Inflammatory macrophage (primary cell): ENCODE measurements at regions not wholly inside any gene's neighbourhood (a gene's known extent, or its start where the extent isn't known, plus 50 kb on each side); places are given as distances from the start of the nearest gene placed in this dataset.
A peak's percentile ranks its signal among the peaks of the same experiment; 100 is the strongest.
"Not testable (repeated sequence)": the region's sequence is repeated elsewhere in the genome, so short reads cannot be mapped to it uniquely, and the experiment has no call there.

Experiments
- DNase-seq, 2 donors: peaks; one replicate each; pipeline ENCODE4 v3.0.0-alpha.2; 2020 to 2022

- DNase-seq: no peak
Measured at GRCh38 chr4:14896656-14897175, 105.6 kb upstream of the CPEB2 start.

GRCh38 chr4:14897217-14897616, 105.1 kb upstream of the CPEB2 start:
- DNase-seq: no peak

DNA sequence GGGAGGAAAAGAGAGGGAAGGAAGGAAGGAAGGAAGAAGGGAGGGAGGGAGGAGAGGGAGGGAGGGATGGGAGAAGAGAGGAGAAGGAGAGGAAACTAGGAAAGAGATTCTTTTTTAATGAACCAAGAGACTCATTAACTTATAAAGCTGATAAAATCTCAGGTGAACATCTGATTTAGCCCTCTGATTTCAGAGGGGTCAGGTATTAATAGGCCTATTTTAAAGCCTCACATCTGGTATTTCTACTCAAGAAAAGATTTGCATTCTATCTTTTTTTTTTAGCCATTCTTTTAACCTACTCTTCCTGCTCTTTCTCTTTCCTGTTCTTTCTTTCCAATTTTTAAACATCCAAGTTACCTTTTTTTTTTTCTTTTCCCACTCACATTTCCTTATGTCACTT, 103.3 kb upstream of the CPEB2 start:
- DNase-seq: no peak

- DNase-seq: peak; percentile 59 to 82
Measured at GRCh38 chr4:14902342-14902741, 99.9 kb upstream of the CPEB2 start.

DNA sequence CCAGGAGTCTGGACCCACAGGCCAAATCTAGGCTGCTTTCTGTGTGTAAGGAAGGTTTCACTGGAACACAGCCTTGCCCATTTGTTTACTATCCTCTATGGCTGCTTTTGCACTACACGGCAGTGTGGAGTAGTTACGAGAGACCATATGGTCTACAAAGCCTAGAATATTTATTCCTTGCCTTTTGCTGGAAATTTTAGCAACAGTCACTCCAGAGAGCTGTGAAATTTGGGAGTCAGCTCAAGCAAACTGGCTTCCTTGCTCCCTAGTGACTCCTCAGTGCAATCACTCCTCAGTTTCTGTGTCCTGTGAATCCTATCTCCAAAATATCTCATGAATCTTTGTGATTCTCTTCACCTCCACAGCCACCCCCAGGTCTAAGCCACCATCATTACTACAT, 99.0 kb upstream of the CPEB2 start:
- no peak for DNase-seq

DNA sequence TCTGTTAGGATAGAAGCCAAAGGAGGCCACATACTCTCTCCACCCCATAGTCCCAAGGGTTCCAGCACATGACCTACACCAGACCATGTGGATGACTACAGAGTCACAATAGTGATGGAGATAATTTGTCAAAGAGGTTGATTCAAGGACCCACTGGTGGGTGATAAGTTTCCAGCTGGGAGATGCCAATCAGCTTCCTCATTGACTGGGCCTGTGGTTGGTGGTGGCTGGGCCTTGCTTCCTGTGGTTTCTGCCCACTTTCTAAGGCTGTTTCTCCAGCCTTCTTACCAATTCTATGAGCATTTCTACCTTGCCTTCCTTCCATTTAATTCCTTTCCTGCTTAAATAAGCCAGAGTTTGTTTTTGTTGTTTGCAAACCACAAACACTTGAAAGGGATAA, 95.5 kb upstream of the CPEB2 start:
- DNase-seq: peak; percentile 44 to 54

- DNase-seq: no peak
Measured at GRCh38 chr4:14908635-14909034, 93.6 kb upstream of the CPEB2 start.

- DNase-seq: no peak
Measured at GRCh38 chr4:14910411-14910810, 91.9 kb upstream of the CPEB2 start.

GRCh38 chr4:14912426-14912825, 89.9 kb upstream of the CPEB2 start:
- DNase-seq: no peak

DNA sequence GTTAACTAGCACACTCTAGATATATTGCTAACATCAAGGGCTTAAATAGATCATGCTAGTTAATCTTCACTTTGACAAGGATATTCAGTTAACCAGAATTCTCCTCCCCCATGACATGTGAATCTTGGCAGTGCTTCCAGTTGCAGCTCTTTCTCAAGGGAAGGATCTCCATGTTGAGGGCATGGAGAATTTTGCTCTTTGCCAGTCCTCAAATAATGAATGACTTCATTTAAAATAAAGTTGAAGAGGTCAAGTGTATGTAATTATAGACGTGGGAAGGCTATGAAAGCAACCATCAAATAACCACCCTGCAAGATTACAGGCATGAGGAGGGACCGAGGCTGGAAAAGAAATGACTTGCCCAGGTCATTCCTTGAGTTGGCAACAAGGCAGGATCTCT, 87.3 kb upstream of the CPEB2 start:
- no peak for DNase-seq

DNA sequence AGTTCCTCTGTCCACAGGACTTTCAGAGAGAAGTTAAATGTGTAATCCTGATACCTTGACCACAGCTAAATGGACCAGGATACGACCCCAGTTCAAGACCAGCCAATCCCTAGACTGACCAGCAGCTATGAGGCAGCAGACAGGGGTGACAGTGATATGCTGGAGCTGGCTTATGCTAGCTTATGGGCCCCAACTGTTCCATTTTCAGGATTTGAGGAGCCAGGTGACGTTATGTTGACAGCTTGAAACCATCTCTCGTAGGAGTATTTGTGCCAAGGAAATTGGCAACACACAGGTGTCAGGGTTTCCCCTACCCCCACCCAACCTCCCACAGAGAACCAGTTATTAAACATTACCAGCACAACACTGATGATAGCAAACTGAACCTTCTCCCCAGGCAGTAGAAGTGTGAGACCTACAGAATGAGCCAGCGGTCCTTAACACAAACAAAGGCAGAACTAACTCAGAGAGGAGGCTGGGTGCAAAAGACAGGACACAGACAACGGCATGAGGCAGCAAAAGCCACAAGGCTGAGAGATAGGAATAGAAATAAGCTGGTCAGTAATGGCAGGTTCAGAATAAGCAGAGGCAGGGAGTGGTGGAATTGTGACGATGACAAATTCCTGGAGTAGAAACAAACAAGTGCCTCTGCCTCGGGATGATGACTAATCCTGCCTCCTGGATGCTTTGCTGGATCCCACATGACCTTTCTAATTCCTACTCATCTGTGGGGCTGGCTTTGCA, 85.6 kb upstream of the CPEB2 start:
- peak in 1 of 2 donors; percentile 11 for DNase-seq

DNA sequence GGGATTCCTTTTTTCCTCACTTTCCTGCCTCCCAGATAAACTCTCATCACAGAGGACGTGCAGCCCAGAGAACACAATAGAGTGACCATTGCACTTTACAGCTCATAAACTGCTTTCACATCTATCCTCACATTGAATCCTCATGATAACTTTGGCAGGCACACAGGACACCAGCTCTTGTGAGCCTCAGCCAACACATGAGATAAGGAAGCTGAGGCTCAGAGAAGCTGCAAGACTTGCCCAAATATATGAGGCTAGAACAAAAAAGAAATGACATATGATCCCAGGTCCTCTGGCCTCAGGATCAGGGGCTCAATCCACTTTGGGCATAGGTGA, 85.0 kb upstream of the CPEB2 start:
- DNase-seq: no peak

- no peak for DNase-seq
Measured at GRCh38 chr4:14918336-14918735, 83.9 kb upstream of the CPEB2 start.

DNA sequence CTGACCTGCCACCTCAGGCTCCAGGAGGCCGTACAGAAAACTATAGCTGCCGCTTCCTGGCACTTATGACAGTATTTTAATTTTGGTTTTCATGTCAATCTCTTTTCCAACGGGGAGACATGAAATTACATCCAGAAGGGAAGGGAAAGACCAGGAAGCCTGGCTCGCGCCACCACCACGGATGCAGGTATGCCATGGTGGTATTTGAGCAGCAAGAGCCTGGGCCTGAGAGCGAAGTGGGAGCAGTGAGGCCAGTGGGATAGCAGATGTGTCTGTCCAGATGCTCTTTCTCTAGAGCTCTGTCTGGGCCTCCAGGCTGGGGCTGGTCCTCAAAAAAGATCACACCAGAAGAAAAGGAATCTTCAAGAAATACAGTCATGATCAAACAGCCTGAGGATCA, 82.5 kb upstream of the CPEB2 start:
- no peak for DNase-seq

- DNase-seq: no peak
Measured at GRCh38 chr4:14920237-14920636, 82.0 kb upstream of the CPEB2 start.

DNA sequence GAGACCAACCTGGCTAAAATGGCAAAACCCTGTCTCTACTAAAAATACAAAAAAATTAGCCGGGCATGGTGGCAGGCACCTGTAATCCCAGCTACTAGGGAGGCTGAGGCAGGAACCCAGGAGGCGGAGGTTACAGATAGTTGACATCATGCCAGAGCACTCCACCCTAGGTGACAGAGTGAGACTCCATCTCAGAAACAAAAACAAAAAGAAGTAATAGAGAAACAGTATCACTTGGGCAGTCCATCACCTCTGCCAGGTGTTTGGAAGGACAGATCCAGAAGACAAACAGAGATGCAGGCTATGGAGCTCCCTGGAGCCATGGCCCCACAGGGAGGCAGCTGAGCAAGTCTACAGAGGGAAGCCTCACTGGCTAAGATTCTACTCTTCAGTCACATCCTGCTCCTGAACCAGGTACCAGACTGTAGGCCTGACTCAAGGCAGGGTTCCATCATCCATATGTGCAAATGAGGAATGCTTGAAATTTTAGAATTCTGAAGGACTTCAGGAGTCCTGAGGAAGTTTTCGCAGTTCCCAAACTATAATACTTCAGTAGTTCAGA, 81.4 kb upstream of the CPEB2 start:
- no peak for DNase-seq

DNA sequence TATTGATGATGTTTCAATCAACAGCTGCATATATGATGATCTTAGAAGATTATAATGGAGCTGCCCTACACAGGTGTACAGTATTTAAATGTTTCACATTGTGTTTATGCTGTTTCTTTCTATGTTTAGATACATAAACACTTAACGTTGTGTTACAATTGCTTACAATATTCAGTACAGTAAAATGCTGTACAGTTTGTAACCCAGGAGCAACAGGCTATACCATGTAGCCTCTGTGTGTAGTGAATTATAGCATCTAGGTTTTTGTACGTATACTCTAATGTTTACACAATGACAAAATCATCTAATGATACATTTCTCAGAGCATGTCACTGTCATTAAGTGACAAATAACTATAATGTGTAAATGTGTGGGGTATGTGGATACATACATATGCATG, 80.5 kb upstream of the CPEB2 start:
- not testable (repeated sequence) for DNase-seq

DNA sequence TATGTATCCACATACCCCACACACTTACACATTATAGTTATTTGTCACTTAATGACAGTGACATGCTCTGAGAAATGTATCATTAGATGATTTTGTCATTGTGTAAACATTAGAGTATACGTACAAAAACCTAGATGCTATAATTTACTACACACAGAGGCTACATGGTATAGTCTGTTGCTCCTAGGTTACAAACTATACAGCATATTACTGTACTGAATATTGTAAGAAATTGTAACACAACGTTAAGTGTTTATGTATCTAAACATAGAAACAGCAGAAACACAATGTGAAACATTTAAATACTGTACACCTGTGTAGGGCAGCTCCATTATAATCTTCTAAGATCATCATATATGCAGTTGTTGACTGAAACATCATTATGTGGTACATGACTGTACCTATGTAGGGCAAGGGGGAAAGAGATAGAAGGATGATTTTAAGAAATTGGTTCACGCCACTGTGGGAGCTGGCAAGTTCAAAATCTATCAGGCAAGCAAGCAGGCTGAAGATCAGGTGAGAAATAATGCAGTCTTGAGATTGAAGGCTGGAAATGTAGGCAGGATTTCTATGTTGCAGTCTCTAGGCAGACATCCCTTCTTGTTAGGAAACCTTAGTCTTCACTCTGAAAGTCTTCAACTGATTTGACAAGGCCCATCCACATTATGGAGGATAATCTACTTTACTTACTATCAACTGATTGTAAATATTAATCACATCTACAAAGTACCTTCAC, 78.0 kb upstream of the CPEB2 start:
- peak in 1 of 2 donors; percentile 1 for DNase-seq

DNA sequence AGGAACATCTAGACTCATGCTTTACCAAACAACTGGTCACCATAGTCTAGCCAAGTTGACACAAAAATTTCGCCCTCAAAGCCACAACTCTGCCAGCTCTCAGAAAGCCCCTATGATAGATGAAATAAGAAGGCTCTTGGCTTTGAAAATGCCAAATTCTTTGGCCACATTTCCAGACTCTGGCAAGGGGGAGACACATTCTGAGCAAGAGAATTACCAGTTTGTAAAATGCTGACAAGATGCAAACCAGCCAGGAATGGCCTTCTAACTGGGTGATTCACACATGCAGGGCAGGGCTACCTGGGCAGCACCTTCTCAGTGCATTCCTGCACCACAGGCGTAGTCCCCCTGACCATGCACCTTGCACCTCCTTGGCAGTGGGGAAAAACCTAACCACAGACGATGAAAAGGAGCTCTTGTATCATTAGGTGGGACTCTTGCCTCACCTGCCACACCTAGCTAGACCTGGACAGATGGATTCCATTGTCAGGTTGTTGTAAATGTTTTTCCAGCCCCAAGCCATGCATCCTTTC, 77.4 kb upstream of the CPEB2 start:
- DNase-seq: no peak

- peak; percentile 34 to 46 for DNase-seq
Measured at GRCh38 chr4:14925471-14925870, 76.8 kb upstream of the CPEB2 start.

DNA sequence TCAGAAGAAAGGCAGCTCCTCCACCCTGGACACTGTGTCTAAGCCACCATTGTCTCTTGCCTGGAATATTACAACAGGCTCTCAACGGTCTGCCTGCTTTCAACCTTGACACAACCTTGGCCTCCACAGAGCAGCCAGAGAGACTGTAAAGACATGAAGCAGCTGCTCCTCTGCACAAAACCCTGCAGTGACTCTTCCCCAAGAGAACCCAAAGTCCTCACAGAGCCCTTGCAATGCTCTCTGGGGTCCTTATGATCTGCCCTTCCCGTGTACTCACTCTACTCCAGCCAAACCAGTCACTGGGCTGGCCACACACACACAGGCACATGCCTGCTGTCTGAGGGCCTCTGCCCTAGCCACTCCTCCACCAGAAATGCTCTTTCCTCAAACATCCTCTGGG, 75.9 kb upstream of the CPEB2 start:
- no peak for DNase-seq

DNA sequence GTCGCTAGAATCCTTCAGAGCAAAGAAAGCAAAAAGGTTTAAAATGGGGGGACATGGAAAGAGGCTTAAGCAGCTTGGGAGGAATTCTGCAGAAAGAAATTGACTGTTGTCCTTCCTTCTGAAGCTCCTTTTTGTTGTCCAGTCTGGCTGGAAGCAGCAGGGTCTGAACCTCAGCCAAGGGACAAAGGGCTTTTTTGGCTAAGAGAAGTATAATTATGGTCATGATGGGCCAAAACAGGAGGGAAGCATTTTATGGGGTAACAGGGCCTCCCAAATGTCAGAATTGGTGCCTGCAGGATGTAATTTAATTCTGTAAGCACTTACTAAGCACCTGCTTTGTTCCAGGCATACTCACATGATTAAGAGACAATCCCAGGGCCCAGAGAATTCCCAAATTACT, 74.2 kb upstream of the CPEB2 start:
- DNase-seq: no peak

- DNase-seq: no peak
Measured at GRCh38 chr4:14929669-14930068, 72.6 kb upstream of the CPEB2 start.
